Transverse colon (tissue), 4 donors: ENCODE measurements at regions not wholly inside any gene's neighbourhood (a gene's known extent, or its start where the extent isn't known, plus 50 kb on each side); places are given as distances from the start of the nearest gene placed in this dataset.

ENCODE experiments used
- DNase-seq: peaks from one replicate; pipeline ENCODE4 v3.0.0-alpha.2; 2019
- H3K27ac ChIP-seq, 4 donors: fragments of 200-600 bp; sonication (generic); 2 replicates each; pipeline ENCODE4 v1.5.1; 2016 to 2018; ENCODE audit warnings: inconsistent platforms in 4 of 4
- H3K27me3 ChIP-seq: fragments of 200-600 bp; sonication (generic); 2 replicates; pipeline ENCODE4 v1.5.1; 2017; ENCODE audit warnings: inconsistent platforms
- H3K36me3 ChIP-seq, 4 donors: fragments of 200-600 bp; sonication (generic); 2 replicates each; pipeline ENCODE4 v1.5.1; 2017 to 2019; ENCODE audit warnings: inconsistent platforms in 4 of 4
- H3K4me1 ChIP-seq, 4 donors: fragments of 200-600 bp; sonication (generic); 2 replicates each; pipeline ENCODE4 v1.5.1; 2017 to 2020; ENCODE audit warnings: inconsistent platforms in 4 of 4
- H3K4me3 ChIP-seq, 4 donors: fragments of 200-600 bp; sonication (generic); 1 replicate in 1 of 4; 2 replicates in 3 of 4; pipeline versions ENCODE4 v1.5.1 to v1.6.1; 2017 to 2019; ENCODE audit warnings: inconsistent platforms in 4 of 4
- H3K9me3 ChIP-seq, 2 donors: fragments of 200-600 bp; sonication (generic); 2 replicates each; pipeline ENCODE4 v1.5.1; 2017 to 2019; ENCODE audit warnings: inconsistent platforms in 2 of 2
- EP300 ChIP-seq: sonication (generic); formaldehyde crosslinking; IDR thresholded peaks from one replicate; pipeline ENCODE4 v1.6.1; 2017; ENCODE audit warnings: antibody characterized with exemption, low read depth
- POLR2A ChIP-seq: fragments of 450-650 bp; IDR thresholded peaks from one replicate; pipeline ENCODE4 v1.6.1; 2016; ENCODE audit warnings: antibody characterized with exemption, mild to moderate bottlenecking, moderate library complexity
- POLR2AphosphoS5 ChIP-seq, 3 donors: sonication (generic); formaldehyde crosslinking; IDR thresholded peaks; one replicate each; pipeline ENCODE4 v1.6.1; 2016; ENCODE audit warnings: antibody characterized with exemption in 3 of 3
- WGBS, 2 donors: methylation state at CpG; one replicate each; pipeline ENCODE4 v1.1.5; 2018; ENCODE audit warnings: low coverage in 1 of 2; 5-methylcytosine and 5-hydroxymethylcytosine counted together
- in situ Hi-C, 4 donors: fragments of 200-750 bp; cut with MboI; loops; one replicate each; pipeline versions ENCODE4 v1.15.0 to v1.15.1; 2017; ENCODE audit warnings: low sequenced_read_pairs in 3 of 4, low pct_ligation_motif_present in 1 of 4, low pct_unique_long_range_greater_than_20kb in 1 of 4
- intact Hi-C: fragments of 100-400 bp; cut with DNase I; formaldehyde crosslinking; loops from one replicate; pipeline ENCODE4 v1.15.1; 2023; ENCODE audit warnings: low total_unique reads
- TF ChIP-seq, protein P1 (sequence below), 5 experiments: fragments of 200-600 bp in 3 of 5; fragments of 450-650 bp in 2 of 5; sonication (generic) in 3 of 5; IDR thresholded peaks; 1 replicate in 2 of 5; 2 replicates in 3 of 5; pipeline ENCODE4 v1.5.1; 2016 to 2017; ENCODE audit warnings: antibody characterized with exemption in 5 of 5, inconsistent platforms in 3 of 5, mild to moderate bottlenecking in 2 of 5, moderate library complexity in 1 of 5

DNA sequence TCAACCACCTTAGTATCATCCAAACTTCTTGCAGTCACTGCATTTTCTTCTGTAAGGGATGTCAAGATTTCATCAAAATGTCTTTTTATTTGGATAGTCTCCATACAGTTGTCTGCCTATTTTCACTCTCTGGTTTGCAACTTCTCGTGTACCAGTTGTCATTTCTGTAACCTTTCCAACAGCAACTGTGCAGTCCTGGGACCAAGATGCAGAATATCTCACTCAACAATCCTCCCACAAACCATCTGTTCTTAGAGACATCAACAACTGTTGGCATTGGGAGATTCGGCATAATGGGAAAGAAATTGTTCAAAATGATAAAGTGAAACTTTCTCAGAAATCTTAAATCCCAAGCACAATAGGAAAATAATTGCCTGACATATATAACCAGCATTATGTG lies 933.6 kb upstream of the SLC39A10 start:
- Histone ChIP-seq H3K27ac (no peak overlapping the region), H3K4me1 (no peaks in the 10 kb centered on the region), H3K36me3 (no peaks in the 10 kb centered on the region), H3K4me3 (no peak overlapping the region), H3K27me3 (no peaks in the 10 kb centered on the region), H3K9me3 (no peaks in the 10 kb centered on the region)
- intact Hi-C loops (no loop called here), in situ Hi-C loops (no loop called here)
- DNase-seq: no peak
- TF ChIP-seq EP300 (no peak), POLR2A (no peak), POLR2AphosphoS5 (IDR thresholded peaks at IDR 0.05) (no peak)
- TF ChIP-seq, protein P1, sequence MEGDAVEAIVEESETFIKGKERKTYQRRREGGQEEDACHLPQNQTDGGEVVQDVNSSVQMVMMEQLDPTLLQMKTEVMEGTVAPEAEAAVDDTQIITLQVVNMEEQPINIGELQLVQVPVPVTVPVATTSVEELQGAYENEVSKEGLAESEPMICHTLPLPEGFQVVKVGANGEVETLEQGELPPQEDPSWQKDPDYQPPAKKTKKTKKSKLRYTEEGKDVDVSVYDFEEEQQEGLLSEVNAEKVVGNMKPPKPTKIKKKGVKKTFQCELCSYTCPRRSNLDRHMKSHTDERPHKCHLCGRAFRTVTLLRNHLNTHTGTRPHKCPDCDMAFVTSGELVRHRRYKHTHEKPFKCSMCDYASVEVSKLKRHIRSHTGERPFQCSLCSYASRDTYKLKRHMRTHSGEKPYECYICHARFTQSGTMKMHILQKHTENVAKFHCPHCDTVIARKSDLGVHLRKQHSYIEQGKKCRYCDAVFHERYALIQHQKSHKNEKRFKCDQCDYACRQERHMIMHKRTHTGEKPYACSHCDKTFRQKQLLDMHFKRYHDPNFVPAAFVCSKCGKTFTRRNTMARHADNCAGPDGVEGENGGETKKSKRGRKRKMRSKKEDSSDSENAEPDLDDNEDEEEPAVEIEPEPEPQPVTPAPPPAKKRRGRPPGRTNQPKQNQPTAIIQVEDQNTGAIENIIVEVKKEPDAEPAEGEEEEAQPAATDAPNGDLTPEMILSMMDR (IDR thresholded peaks at IDR 0.05): no peak
- 68 to 72% methylated on average over 2 of the region's 2 CpGs for WGBS, 2 donors

DNA sequence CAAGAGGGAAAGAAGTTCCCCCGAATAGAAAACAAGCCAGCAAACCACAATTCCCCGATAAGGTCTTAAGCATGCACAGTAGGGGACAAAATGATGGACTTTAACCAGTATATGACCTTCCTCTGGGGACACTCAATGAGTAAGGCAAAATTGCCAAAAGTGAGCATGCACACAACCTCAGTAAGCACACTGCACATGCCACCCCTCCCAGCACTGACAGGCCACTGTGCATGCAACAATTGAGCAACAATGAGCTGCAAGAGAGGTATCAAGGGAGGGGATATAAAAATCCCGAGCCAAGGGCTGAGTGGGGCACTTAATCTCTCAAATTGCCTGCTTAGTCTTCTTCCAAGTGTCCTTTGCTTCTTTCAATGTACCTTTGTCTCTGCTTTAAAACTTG lies 935.8 kb upstream of the SLC39A10 start:
- in situ Hi-C loops: no loop called here
- no peaks in the 10 kb centered on the region for H3K9me3 ChIP-seq
- no peaks in the 10 kb centered on the region for H3K36me3 ChIP-seq
- H3K27me3 ChIP-seq: no peaks in the 10 kb centered on the region
- H3K4me3 ChIP-seq: no peak overlapping the region
- 74 to 100% methylated on average over 2 to 3 of the region's 3 CpGs for WGBS, 2 donors
- H3K27ac ChIP-seq: no peak overlapping the region
- H3K4me1 ChIP-seq: no peaks in the 10 kb centered on the region
- TF ChIP-seq POLR2A (no peak), EP300 (no peak)
- TF ChIP-seq, protein P1 (IDR thresholded peaks at IDR 0.05): no peak
- intact Hi-C loops: no loop called here
- DNase-seq: no peak

DNA sequence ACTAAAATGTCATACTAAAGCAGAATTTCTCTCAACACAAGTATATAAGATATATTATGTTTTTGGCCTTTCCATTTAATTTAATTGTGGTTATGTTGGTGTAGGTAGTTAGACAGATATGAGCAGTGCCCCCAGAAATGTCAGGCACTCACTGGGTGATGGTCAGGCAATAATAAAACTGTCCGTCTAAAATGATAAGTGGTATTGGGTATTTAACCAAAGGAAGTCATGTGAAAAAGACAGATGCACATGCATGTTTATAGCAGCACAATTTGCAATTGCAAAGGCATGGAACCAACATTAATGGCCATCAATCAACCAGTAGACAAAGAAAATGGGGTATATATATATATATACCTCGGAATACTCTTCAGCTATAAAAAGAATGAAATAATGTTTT lies 936.6 kb upstream of the SLC39A10 start:
- Histone ChIP-seq H3K4me1 (no peaks in the 10 kb centered on the region), H3K36me3 (no peaks in the 10 kb centered on the region), H3K9me3 (no peaks in the 10 kb centered on the region), H3K27me3 (no peaks in the 10 kb centered on the region), H3K27ac (no peak overlapping the region), H3K4me3 (no peak overlapping the region)
- TF ChIP-seq POLR2A: no peak
- TF ChIP-seq, protein P1 (IDR thresholded peaks at IDR 0.05): no peak
- TF ChIP-seq EP300: no peak
- no peak for TF ChIP-seq POLR2AphosphoS5 (IDR thresholded peaks at IDR 0.05)
- WGBS, 2 donors: 86 to 94% methylated on average over 2 of the region's 2 CpGs
- no peak for DNase-seq
- intact Hi-C loops (no loop called here), in situ Hi-C loops (no loop called here)

DNA sequence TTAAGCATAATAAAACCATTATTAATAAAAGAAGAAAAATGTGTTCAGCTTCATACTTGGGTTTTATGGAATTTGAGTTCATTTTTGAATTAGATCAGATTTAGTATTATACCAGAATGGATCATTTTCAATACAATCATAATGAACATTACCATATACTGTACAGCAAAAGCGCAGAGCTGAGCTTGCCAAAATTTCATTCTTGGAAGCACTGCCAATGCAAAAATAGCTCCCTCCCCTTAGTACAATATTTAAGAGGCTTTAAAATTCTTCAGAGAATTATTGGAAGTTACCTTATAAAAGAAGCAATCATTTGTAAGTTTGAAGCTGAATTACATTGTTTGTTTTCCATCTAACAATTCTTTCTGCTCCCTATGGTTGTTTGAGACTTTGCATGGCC lies 938.1 kb upstream of the SLC39A10 start:
- TF ChIP-seq POLR2AphosphoS5 (IDR thresholded peaks at IDR 0.05): no peak
- TF ChIP-seq EP300: no peak
- TF ChIP-seq, protein P1 (IDR thresholded peaks at IDR 0.05): no peak
- no peak for TF ChIP-seq POLR2A
- Histone ChIP-seq H3K36me3 (no peaks in the 10 kb centered on the region), H3K4me1 (no peaks in the 10 kb centered on the region), H3K9me3 (no peaks in the 10 kb centered on the region), H3K27me3 (no peaks in the 10 kb centered on the region), H3K27ac (no peak overlapping the region), H3K4me3 (no peak overlapping the region)
- DNase-seq: no peak
- intact Hi-C loops (no loop called here), in situ Hi-C loops (no loop called here)
- WGBS, 2 donors: 89 to 95% methylated on average over 1 of the region's 1 CpG
